Gastroesophageal sphincter (tissue), 4 donors: ENCODE measurements at regions not wholly inside any gene's neighbourhood (a gene's known extent, or its start where the extent isn't known, plus 50 kb on each side); places are given as distances from the start of the nearest gene placed in this dataset.

ENCODE experiments used
- ATAC-seq: fragments of 150-250 bp; one replicate; pipeline ENCODE4 v1.9.1; 2016; ENCODE audit warnings: mild to moderate bottlenecking, moderate library complexity
- H3K27ac ChIP-seq, 4 donors: fragments of 200-600 bp; sonication (generic) in 3 of 4; 1 replicate in 3 of 4; 2 replicates in 1 of 4; pipeline ENCODE4 v1.5.1; 2016 to 2019
- H3K27me3 ChIP-seq: fragments of 200-600 bp; sonication (generic); one replicate; pipeline ENCODE4 v1.5.1; 2019
- H3K36me3 ChIP-seq, 2 donors: fragments of 200-600 bp; sonication (generic); one replicate each; pipeline ENCODE4 v1.5.1; 2019; ENCODE audit warnings: control low read depth in 1 of 2
- H3K4me1 ChIP-seq, 3 donors: fragments of 200-600 bp; sonication (generic); 1 replicate in 2 of 3; 2 replicates in 1 of 3; pipeline ENCODE4 v1.5.1; 2016 to 2019; ENCODE audit warnings: control low read depth in 2 of 3
- H3K4me3 ChIP-seq, 2 donors: fragments of 200-600 bp; sonication (generic); one replicate each; pipeline ENCODE4 v1.5.1; 2019; ENCODE audit warnings: mild to moderate bottlenecking in 1 of 2, moderate library complexity in 1 of 2
- H3K9me3 ChIP-seq, 3 donors: fragments of 200-600 bp; sonication (generic); one replicate each; pipeline ENCODE4 v1.5.1; 2017 to 2019; ENCODE audit warnings: control low read depth in 2 of 3
- EP300 ChIP-seq: sonication (generic); formaldehyde crosslinking; IDR thresholded peaks from one replicate; pipeline ENCODE4 v1.6.1; 2017; ENCODE audit warnings: antibody characterized with exemption, mild to moderate bottlenecking
- POLR2A ChIP-seq, 2 donors: fragments of 450-650 bp; IDR thresholded peaks; one replicate each; pipeline ENCODE4 v1.6.1; 2017; ENCODE audit warnings: antibody characterized with exemption in 2 of 2, mild to moderate bottlenecking in 2 of 2, moderate library complexity in 1 of 2
- POLR2AphosphoS5 ChIP-seq: sonication (generic); formaldehyde crosslinking; IDR thresholded peaks from one replicate; pipeline ENCODE4 v1.6.1; 2017; ENCODE audit warnings: antibody characterized with exemption
- WGBS, 2 donors: methylation state at CpG; one replicate each; pipeline ENCODE4 v1.1.5; 2018; ENCODE audit warnings: low coverage in 1 of 2; 5-methylcytosine and 5-hydroxymethylcytosine counted together
- TF ChIP-seq, protein P1 (sequence below), 4 experiments: fragments of 200-600 bp in 2 of 4; fragments of 450-650 bp in 2 of 4; sonication (generic) in 1 of 4; IDR thresholded peaks; one replicate each; pipeline ENCODE4 v1.5.1; 2017 to 2019; ENCODE audit warnings: antibody characterized with exemption in 4 of 4, mild to moderate bottlenecking in 2 of 4, moderate library complexity in 2 of 4

DNA sequence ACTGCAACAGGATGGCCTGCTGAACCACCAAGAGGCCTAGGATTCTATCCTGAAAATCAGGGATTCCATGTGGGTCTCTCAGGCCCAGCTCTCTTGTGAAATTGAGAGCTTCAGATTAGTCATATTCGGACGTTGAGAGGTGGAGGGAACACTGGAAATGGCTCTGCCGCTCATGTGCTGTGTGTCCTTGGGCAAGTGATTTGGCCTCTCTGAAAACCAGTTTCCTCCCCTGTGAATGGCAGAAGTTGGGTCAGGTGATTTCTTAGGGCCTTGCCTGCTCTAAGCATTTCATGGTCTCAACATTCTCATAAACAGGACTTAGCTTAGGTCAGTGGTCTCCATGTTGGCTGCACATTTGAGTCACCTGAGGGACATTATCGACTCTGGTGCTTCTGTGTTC is 470.1 kb downstream of the PREX1 start:
- Histone ChIP-seq H3K4me3 (no peak overlapping the region), H3K4me1 (no peaks in the 10 kb centered on the region), H3K9me3 (peaks cover 0 to 8% (median 0%) of the 10 kb centered on the region in 3 donors), H3K27me3 (no peaks in the 10 kb centered on the region), H3K36me3 (no peaks in the 10 kb centered on the region), H3K27ac (no peak overlapping the region)
- 90 to 100% methylated on average over 2 of the region's 4 CpGs for WGBS, 2 donors
- ATAC-seq: no peak
- TF ChIP-seq, protein P1, sequence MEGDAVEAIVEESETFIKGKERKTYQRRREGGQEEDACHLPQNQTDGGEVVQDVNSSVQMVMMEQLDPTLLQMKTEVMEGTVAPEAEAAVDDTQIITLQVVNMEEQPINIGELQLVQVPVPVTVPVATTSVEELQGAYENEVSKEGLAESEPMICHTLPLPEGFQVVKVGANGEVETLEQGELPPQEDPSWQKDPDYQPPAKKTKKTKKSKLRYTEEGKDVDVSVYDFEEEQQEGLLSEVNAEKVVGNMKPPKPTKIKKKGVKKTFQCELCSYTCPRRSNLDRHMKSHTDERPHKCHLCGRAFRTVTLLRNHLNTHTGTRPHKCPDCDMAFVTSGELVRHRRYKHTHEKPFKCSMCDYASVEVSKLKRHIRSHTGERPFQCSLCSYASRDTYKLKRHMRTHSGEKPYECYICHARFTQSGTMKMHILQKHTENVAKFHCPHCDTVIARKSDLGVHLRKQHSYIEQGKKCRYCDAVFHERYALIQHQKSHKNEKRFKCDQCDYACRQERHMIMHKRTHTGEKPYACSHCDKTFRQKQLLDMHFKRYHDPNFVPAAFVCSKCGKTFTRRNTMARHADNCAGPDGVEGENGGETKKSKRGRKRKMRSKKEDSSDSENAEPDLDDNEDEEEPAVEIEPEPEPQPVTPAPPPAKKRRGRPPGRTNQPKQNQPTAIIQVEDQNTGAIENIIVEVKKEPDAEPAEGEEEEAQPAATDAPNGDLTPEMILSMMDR (IDR thresholded peaks at IDR 0.05): no peak
- TF ChIP-seq EP300 (no peak), POLR2AphosphoS5 (no peak), POLR2A (IDR thresholded peaks at IDR 0.05) (no peak)

DNA sequence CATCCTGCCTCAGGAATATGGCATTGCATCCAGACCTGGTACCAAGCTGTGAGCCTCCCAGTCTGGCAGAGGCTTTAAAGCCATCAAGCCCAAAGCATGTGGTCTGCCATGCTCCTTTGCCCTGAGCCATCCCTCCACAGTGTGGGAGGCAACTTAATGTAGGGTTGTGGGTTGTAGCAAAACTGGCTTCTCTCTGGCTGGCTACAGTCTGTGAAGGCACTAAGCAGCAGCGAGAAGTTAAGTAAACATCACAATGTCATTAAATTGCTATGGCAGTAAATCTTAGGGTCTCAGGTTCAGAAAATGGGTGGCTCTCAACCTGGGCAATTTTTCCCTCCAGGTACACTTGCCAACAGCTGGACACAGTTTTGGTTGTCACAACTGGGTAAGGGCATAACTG is 472.9 kb downstream of the PREX1 start:
- Histone ChIP-seq H3K9me3 (peaks cover 0 to 8% (median 0%) of the 10 kb centered on the region in 3 donors), H3K4me3 (no peak overlapping the region), H3K27me3 (no peaks in the 10 kb centered on the region), H3K27ac (no peak overlapping the region), H3K36me3 (no peaks in the 10 kb centered on the region), H3K4me1 (no peaks in the 10 kb centered on the region)
- WGBS, 2 donors: no CpG with 5 or more reads among the region's 1 CpG
- no peak for ATAC-seq
- TF ChIP-seq EP300 (no peak), POLR2AphosphoS5 (no peak), POLR2A (IDR thresholded peaks at IDR 0.05) (no peak)
- TF ChIP-seq, protein P1 (IDR thresholded peaks at IDR 0.05): no peak

DNA sequence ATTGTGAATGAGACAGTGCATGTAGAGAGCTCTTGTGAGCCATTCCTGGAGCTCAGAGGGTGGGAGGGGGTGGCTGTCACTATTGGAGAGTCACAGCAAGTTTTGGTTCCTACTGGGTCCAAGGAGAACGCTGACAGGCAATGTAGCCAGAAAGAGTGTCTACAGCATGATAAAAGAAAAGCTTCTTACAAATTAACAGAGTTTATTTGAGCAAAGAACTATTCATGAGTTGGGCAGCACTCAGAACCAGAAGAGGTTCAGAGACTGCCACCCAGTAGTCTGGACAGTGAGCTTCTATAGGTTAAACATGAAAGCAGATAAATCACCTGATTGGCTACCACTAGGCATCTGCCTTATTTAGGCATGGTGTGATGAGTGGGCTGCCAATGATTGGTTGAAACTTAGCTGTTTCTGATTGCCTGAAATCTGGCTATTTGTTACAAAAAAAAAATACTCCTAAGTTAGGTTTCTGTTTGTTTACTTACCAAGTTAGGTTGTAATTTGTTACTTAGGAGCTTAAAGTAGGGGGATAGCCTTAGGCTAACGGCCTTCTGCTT is 473.4 kb downstream of the PREX1 start:
- H3K27me3 ChIP-seq: no peaks in the 10 kb centered on the region
- H3K27ac ChIP-seq: no peak overlapping the region
- H3K36me3 ChIP-seq: no peaks in the 10 kb centered on the region
- TF ChIP-seq, protein P1 (IDR thresholded peaks at IDR 0.05): no peak
- TF ChIP-seq POLR2A (IDR thresholded peaks at IDR 0.05) (no peak), EP300 (no peak), POLR2AphosphoS5 (no peak)
- WGBS, 2 donors: 83 to 100% methylated on average over 2 of the region's 2 CpGs
- no peak for ATAC-seq
- H3K4me3 ChIP-seq: no peak overlapping the region
- peaks cover 0 to 8% (median 0%) of the 10 kb centered on the region in 3 donors for H3K9me3 ChIP-seq
- no peaks in the 10 kb centered on the region for H3K4me1 ChIP-seq

DNA sequence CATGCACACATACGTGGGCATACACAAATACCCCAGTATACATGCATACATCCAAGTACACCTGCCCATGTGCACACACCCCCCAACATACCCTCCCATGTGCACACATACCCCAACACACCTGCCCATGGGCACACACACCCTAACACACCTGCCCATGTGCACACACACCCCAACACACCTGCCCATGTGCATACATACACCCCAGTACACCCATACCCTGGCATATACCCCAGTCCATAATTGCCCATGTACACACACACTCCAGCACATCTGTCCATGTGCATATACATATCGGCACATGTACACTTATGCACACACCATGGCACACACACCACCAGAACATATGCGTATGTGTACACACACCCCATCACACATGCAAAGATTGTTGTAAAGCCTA is 475.2 kb downstream of the PREX1 start:
- peaks cover 0 to 8% (median 0%) of the 10 kb centered on the region in 3 donors for H3K9me3 ChIP-seq

DNA sequence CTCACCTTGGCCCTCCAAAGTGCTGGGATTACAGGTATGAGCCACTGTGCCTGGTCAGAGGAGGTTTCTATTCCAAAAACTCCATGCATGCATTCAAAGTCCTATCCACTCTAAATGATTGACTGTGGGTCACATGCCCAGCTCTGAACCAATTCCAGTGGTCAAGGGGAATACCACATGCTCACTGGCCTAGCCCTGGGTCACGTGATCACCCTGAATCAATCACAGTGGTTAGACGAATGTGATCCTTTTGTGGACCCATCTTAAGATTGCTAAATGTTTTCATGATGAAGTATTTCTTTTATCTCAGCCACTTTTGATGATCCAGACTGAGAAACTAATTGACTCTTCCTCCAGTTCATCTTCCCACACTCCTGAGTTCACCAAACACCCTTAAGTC is 475.8 kb downstream of the PREX1 start:
- ATAC-seq: no peak
- TF ChIP-seq EP300: no peak
- TF ChIP-seq POLR2AphosphoS5: no peak
- TF ChIP-seq, protein P1 (IDR thresholded peaks at IDR 0.05): no peak
- no peak for TF ChIP-seq POLR2A (IDR thresholded peaks at IDR 0.05)
- Histone ChIP-seq H3K36me3 (no peaks in the 10 kb centered on the region), H3K4me3 (no peak overlapping the region), H3K27ac (no peak overlapping the region), H3K27me3 (no peaks in the 10 kb centered on the region), H3K4me1 (no peaks in the 10 kb centered on the region), H3K9me3 (peaks cover 0 to 8% (median 0%) of the 10 kb centered on the region in 3 donors)
- WGBS, 2 donors: 72% methylated on average over 2 of the region's 2 CpGs; no CpG with 5 or more reads in 1 of the 2 donors

More for the DNA sequence above, 475.2 kb downstream of the PREX1 start:
- no peak for ATAC-seq
- H3K27ac ChIP-seq: no peak overlapping the region
- no peaks in the 10 kb centered on the region for H3K4me1 ChIP-seq
- TF ChIP-seq POLR2AphosphoS5 (no peak), EP300 (no peak), POLR2A (IDR thresholded peaks at IDR 0.05) (no peak)
- TF ChIP-seq, protein P1 (IDR thresholded peaks at IDR 0.05): no peak
- 98 to 100% methylated on average over 2 to 3 of the region's 3 CpGs for WGBS, 2 donors
- H3K36me3 ChIP-seq: no peaks in the 10 kb centered on the region
- no peak overlapping the region for H3K4me3 ChIP-seq
- no peaks in the 10 kb centered on the region for H3K27me3 ChIP-seq
